ENCODE measurements at regions not wholly inside any gene's neighbourhood (a gene's known extent, or its start where the extent isn't known, plus 50 kb on each side); places are given as distances from the start of the nearest gene placed in this dataset.

DNA sequence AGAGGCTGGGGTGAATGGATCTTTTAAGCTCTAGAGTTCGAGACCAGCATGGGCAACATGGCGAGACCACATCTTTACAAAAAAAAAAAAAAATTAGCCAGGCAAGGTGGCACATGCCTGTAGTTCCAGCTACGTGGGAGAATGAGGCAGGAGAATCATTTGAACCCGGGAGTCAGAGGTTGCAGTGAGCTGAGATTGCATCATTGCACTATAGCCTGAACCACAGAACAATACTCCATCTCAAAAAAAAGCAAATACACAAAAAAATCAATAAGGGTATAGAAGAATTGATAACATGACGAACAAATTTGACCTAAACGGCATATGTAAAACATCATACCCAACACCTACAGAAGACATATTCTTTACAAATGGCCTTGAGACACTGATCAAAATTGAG is 668.4 kb downstream of the MECOM start:
- in situ Hi-C loops (cut with HindIII; ENCODE audit: low pct_unique_long_range_greater_than_20kb, low sequenced_read_pairs), result no loop called here
- TF ChIP-seq JUND (IDR thresholded peaks at IDR 0.05; ENCODE audit: low read depth), result no peak
- no peak for DNase-seq (ENCODE audit: low read depth in 1 of 2, low spot score in 1 of 2)

GRCh38 chr3:168991803-168992202 is 671.7 kb downstream of the MECOM start:
- in situ Hi-C loops (cut with HindIII; ENCODE audit: low pct_unique_long_range_greater_than_20kb, low sequenced_read_pairs), result no loop called here
- no peak for DNase-seq (ENCODE audit: low read depth in 1 of 2, low spot score in 1 of 2)
- no peak for TF ChIP-seq JUND (IDR thresholded peaks at IDR 0.05; ENCODE audit: low read depth)

DNA sequence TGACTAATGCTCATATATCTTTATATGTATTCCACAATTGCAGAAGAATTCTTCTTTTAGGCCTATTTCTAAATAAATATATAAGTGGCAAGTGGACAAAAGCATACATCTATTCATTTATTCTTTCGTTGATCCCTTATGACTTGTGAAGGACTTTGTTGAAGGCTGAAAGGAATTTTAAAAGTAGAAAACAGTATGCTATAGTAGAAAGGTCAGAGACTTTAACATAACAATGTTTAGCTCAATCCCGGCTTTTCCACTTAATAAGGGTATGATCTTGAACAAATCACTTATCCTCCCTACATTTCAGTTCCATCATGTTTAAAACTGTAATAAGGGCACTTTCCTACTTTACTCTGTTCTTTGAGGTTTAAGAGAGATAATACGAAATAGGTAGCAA is 672.9 kb downstream of the MECOM start:
- DNase-seq (ENCODE audit: low read depth in 1 of 2, low spot score in 1 of 2), result no peak
- in situ Hi-C loops (cut with HindIII; ENCODE audit: low pct_unique_long_range_greater_than_20kb, low sequenced_read_pairs), result no loop called here
- TF ChIP-seq JUND (IDR thresholded peaks at IDR 0.05; ENCODE audit: low read depth), result no peak

GRCh38 chr3:168990134-168990533 is 673.4 kb downstream of the MECOM start:
- TF ChIP-seq JUND (IDR thresholded peaks at IDR 0.05; ENCODE audit: low read depth), result no peak
- DNase-seq (ENCODE audit: low read depth in 1 of 2, low spot score in 1 of 2), result no peak
- in situ Hi-C loops (cut with HindIII; ENCODE audit: low pct_unique_long_range_greater_than_20kb, low sequenced_read_pairs), result no loop called here

DNA sequence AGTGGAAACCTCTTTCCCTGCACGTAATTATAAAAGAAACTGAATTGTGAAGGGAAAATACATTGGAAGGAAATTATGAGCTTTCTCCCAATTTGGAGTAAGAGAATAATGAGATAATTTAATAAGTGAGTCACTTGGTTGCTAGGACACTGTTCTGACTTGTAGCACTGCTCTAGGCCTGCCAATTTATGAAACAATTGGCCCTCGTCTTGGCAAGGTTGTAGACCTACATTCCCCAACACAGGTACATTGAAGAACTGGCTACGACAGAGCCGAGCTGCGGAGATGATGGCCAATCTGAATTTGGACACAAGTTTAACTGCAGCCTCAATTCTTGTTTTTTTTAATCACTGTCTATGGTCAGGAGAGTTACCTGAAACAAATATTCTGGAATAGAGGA is 674.1 kb downstream of the MECOM start:
- no peak for DNase-seq (ENCODE audit: low read depth in 1 of 2, low spot score in 1 of 2)

GRCh38 chr3:168988853-168989252 is 674.7 kb downstream of the MECOM start:
- in situ Hi-C loops (cut with HindIII; ENCODE audit: low pct_unique_long_range_greater_than_20kb, low sequenced_read_pairs), result no loop called here
- no peak for DNase-seq (ENCODE audit: low read depth in 1 of 2, low spot score in 1 of 2)
- no peak for TF ChIP-seq JUND (IDR thresholded peaks at IDR 0.05; ENCODE audit: low read depth)

More for the DNA sequence above, 674.1 kb downstream of the MECOM start:
- no peak for TF ChIP-seq JUND (IDR thresholded peaks at IDR 0.05; ENCODE audit: low read depth)
- in situ Hi-C loops (cut with HindIII; ENCODE audit: low pct_unique_long_range_greater_than_20kb, low sequenced_read_pairs), result no loop called here

DNA sequence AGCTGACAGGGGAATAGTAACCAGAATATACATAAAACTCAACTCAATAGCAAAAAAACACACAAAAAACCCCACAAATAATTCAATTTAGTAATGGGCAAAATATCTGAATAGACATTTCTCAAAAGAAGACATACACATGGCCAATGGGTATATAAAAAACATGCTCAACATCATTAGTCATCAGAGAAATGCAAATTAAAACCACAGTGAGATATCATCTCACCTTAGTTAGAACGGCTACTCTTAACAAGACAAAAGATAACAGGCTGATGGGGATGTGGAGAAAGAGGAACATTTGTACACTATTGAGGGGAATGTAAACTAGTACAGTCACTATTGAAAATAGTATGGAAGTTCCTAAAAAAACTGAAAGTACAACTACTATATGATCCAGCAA is 678.6 kb downstream of the MECOM start:
- DNase-seq (ENCODE audit: low read depth in 1 of 2, low spot score in 1 of 2), result no peak
- TF ChIP-seq JUND (IDR thresholded peaks at IDR 0.05; ENCODE audit: low read depth), result no peak
- in situ Hi-C loops (cut with HindIII; ENCODE audit: low pct_unique_long_range_greater_than_20kb, low sequenced_read_pairs), result no loop called here

DNA sequence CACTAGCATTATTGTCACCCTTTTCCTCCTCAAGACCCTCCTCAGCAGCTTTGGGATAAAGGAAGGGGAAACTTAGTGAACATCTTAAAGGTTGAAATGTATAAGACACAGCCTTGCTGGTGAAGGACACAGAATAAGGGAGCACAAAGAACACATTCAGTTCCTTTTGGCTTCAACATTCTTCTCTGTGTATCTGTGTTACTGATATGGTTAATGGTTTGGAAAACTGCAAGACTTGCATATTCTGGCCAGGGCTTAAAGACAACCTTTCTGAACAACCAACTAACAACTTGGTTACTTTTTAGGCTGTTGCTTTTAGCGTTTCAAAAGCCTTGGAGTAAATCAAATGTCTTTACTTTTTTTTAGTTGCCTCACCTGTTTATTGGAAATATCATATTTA is 680.5 kb downstream of the MECOM start:
- in situ Hi-C loops (cut with HindIII; ENCODE audit: low pct_unique_long_range_greater_than_20kb, low sequenced_read_pairs), result no loop called here
- no peak for DNase-seq (ENCODE audit: low read depth in 1 of 2, low spot score in 1 of 2)
- TF ChIP-seq JUND (IDR thresholded peaks at IDR 0.05; ENCODE audit: low read depth), result no peak

DNA sequence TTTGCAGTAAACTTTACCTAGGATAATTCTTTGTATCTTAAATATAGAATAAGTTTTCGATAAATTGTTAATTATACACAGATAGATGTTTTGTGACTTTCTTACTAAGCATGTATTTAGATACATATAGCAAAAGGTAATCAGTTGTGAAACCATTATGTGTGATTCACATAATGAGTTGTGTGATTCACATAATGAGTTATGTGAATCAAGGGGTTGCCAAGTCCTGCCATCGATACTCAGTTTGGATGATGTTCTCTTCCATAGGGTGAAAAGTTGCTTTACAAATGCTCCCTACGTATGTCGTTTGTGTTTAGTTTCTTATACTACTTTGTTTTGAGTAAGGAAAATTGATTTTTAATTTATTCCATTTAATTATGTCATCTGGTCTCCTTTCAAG is 682.1 kb downstream of the MECOM start:
- no peak for TF ChIP-seq JUND (IDR thresholded peaks at IDR 0.05; ENCODE audit: low read depth)
- no peak for DNase-seq (ENCODE audit: low read depth in 1 of 2, low spot score in 1 of 2)
- in situ Hi-C loops (cut with HindIII; ENCODE audit: low pct_unique_long_range_greater_than_20kb, low sequenced_read_pairs), result no loop called here

GRCh38 chr3:168977716-168978374 is 685.7 kb downstream of the MECOM start:
- DNase-seq (ENCODE audit: low read depth in 1 of 2, low spot score in 1 of 2), result no peak
- no peak for TF ChIP-seq JUND (IDR thresholded peaks at IDR 0.05; ENCODE audit: low read depth)
- in situ Hi-C loops (cut with HindIII; ENCODE audit: low pct_unique_long_range_greater_than_20kb, low sequenced_read_pairs), result no loop called here

DNA sequence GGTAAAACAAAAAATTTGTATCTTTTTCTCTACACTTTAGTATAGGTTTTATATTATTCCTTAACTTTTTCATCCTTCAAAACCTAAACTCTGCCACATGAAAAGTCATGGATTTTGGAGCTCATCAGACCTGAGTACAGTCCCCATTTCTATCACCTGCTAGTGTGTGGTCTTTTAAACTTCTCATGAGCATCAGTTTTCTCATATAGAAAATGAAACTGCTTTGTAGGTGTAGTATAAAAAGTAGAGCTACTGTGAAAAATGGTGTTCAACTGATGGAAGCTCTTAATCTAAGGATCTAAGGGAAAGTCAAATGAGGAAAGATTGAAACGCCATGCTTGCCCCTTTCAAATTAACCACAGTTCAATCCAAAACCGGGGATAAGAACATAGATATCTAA is 686.5 kb downstream of the MECOM start:
- no peak for TF ChIP-seq JUND (IDR thresholded peaks at IDR 0.05; ENCODE audit: low read depth)
- in situ Hi-C loops (cut with HindIII; ENCODE audit: low pct_unique_long_range_greater_than_20kb, low sequenced_read_pairs), result no loop called here
- no peak for DNase-seq (ENCODE audit: low read depth in 1 of 2, low spot score in 1 of 2)

DNA sequence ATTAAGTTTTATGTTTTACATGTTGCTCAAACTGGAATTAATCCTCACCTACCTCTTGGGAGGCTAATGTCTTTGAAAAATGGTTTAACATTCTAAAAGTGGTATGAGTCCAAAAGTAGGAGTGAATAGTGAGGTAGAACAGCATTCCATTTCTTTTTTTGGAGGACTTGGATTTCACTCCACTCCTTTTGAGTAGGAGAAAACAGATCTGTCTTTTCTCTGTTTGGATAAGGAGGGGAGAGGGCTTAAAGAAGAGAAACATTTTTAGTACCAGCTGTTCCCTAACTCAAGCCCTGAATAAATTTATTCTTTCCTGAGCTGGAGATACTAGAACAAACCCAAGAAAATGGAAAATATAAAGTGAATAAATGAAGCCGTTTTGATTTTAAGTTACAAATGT is 687.9 kb downstream of the MECOM start:
- in situ Hi-C loops (cut with HindIII; ENCODE audit: low pct_unique_long_range_greater_than_20kb, low sequenced_read_pairs), result no loop called here
- no peak for DNase-seq (ENCODE audit: low read depth in 1 of 2, low spot score in 1 of 2)
- TF ChIP-seq JUND (IDR thresholded peaks at IDR 0.05; ENCODE audit: low read depth), result no peak

- TF ChIP-seq JUND (IDR thresholded peaks at IDR 0.05; ENCODE audit: low read depth), result no peak
- in situ Hi-C loops (cut with HindIII; ENCODE audit: low pct_unique_long_range_greater_than_20kb, low sequenced_read_pairs), result no loop called here
- DNase-seq (ENCODE audit: low read depth in 1 of 2, low spot score in 1 of 2), result no peak
Observed at GRCh38 chr3:168974617-168975403, 688.7 kb downstream of the MECOM start.

All from T47D (cell line).